ENCODE measurements at regions not wholly inside any gene's neighbourhood (a gene's known extent, or its start where the extent isn't known, plus 50 kb on each side); places are given as distances from the start of the nearest gene placed in this dataset.

GRCh38 chr12:30415777-30416176 is 279.9 kb downstream of the IPO8 start:
- H3K4me3 Mint-ChIP-seq: no peak overlapping the region
- H3K4me1 ChIP-seq (ENCODE audit: control insufficient read depth in 1 of 2, extremely low read depth in 1 of 2, insufficient read depth in 2 of 2, low read length in 2 of 2): no peaks in the 10 kb centered on the region
- H3K36me3 Mint-ChIP-seq: no peaks in the 10 kb centered on the region
- ChIA-PET CTCF (no interaction called here), POLR2A (interaction anchor here in 1 of 2 donors (0.6 kb wide), 1 partner anchor 428 kb away, joined by 10 read pairs; no protein-coding TSS in a partner anchor)
- H3K4me3 ChIP-seq (ENCODE audit: control insufficient read depth in 1 of 2, extremely low read depth in 1 of 2, low read length in 1 of 2): no peak overlapping the region
- no peak for ATAC-seq (replicated peaks in 1 of 4)
- peaks cover 0 to 4% (median 3%) of the 10 kb centered on the region in 3 donors for H3K9me3 Mint-ChIP-seq
- no peak for DNase-seq
- H3K27ac Mint-ChIP-seq: no peak overlapping the region
- H3K27me3 ChIP-seq (replicated peaks in 1 of 2; ENCODE audit: control insufficient read depth in 2 of 2, extremely low read depth in 1 of 2, insufficient read depth in 2 of 2, low read length in 1 of 2): no peaks in the 10 kb centered on the region
- H3K4me1 Mint-ChIP-seq: no peaks in the 10 kb centered on the region
- H3K36me3 ChIP-seq (ENCODE audit: control insufficient read depth in 2 of 2, extremely low read depth in 1 of 2, insufficient read depth in 1 of 2, low read length in 1 of 2): no peaks in the 10 kb centered on the region
- no peak overlapping the region for H3K27ac ChIP-seq (ENCODE audit: low read length)
- peaks cover 0 to 2% of the 10 kb centered on the region in 2 donors for H3K27me3 Mint-ChIP-seq
- H3K9me3 ChIP-seq: no peaks in the 10 kb centered on the region
- 77% methylated on average over 4 of the region's 4 CpGs for WGBS (ENCODE audit: insufficient coverage)

DNA sequence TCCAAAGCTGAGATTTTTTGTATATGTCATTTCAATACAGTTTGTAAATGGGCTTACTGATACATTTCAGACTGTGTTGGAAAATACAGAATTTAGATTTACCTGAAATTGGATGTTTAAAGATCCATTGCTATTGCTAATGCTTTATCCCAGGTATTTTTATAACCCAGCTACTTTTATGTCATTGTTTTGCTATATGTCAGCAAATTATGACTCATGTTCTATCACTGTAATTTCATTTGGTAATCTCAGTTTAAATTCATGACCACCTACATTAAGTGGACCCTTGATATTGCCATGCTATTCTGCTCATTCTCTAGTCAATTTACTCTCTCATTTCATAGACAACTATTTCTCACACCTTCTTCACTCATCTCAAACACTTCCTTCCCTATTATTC is 281.2 kb downstream of the IPO8 start:
- H3K27me3 Mint-ChIP-seq: peaks cover 0 to 2% of the 10 kb centered on the region in 2 donors
- no peak overlapping the region for H3K4me3 Mint-ChIP-seq
- DNase-seq (no peak), ATAC-seq (replicated peaks in 1 of 4) (no peak)
- no peak overlapping the region for H3K27ac Mint-ChIP-seq
- Histone ChIP-seq H3K36me3 (ENCODE audit: control insufficient read depth in 2 of 2, extremely low read depth in 1 of 2, insufficient read depth in 1 of 2, low read length in 1 of 2) (no peaks in the 10 kb centered on the region), H3K9me3 (no peaks in the 10 kb centered on the region), H3K4me3 (ENCODE audit: control insufficient read depth in 1 of 2, extremely low read depth in 1 of 2, low read length in 1 of 2) (no peak overlapping the region), H3K4me1 (ENCODE audit: control insufficient read depth in 1 of 2, extremely low read depth in 1 of 2, insufficient read depth in 2 of 2, low read length in 2 of 2) (no peaks in the 10 kb centered on the region), H3K27me3 (replicated peaks in 1 of 2; ENCODE audit: control insufficient read depth in 2 of 2, extremely low read depth in 1 of 2, insufficient read depth in 2 of 2, low read length in 1 of 2) (no peaks in the 10 kb centered on the region), H3K27ac (ENCODE audit: low read length) (no peak overlapping the region)
- no peaks in the 10 kb centered on the region for H3K36me3 Mint-ChIP-seq
- H3K4me1 Mint-ChIP-seq: no peaks in the 10 kb centered on the region
- ChIA-PET POLR2A (no interaction called here), CTCF (no interaction called here)
- H3K9me3 Mint-ChIP-seq: peaks cover 0 to 4% (median 3%) of the 10 kb centered on the region in 3 donors

- Histone ChIP-seq H3K4me3 (ENCODE audit: control insufficient read depth in 1 of 2, extremely low read depth in 1 of 2, low read length in 1 of 2) (no peak overlapping the region), H3K4me1 (ENCODE audit: control insufficient read depth in 1 of 2, extremely low read depth in 1 of 2, insufficient read depth in 2 of 2, low read length in 2 of 2) (no peaks in the 10 kb centered on the region), H3K27me3 (replicated peaks in 1 of 2; ENCODE audit: control insufficient read depth in 2 of 2, extremely low read depth in 1 of 2, insufficient read depth in 2 of 2, low read length in 1 of 2) (no peaks in the 10 kb centered on the region), H3K27ac (ENCODE audit: low read length) (no peak overlapping the region), H3K36me3 (ENCODE audit: control insufficient read depth in 2 of 2, extremely low read depth in 1 of 2, insufficient read depth in 1 of 2, low read length in 1 of 2) (no peaks in the 10 kb centered on the region), H3K9me3 (peaks cover 3% of the 10 kb centered on the region)
- CTCF ChIA-PET: no interaction called here
- no peak for ATAC-seq (replicated peaks in 1 of 4)
- H3K4me1 Mint-ChIP-seq: no peaks in the 10 kb centered on the region
- peaks cover 3 to 15% (median 5%) of the 10 kb centered on the region in 3 donors for H3K9me3 Mint-ChIP-seq
- DNase-seq: no peak
- POLR2A ChIA-PET: no interaction called here
- H3K27me3 Mint-ChIP-seq: peaks cover 0 to 2% of the 10 kb centered on the region in 2 donors
- H3K27ac Mint-ChIP-seq: no peak overlapping the region
- H3K4me3 Mint-ChIP-seq: no peak overlapping the region
- H3K36me3 Mint-ChIP-seq: no peaks in the 10 kb centered on the region
Observed at GRCh38 chr12:30400349-30400748, 295.3 kb downstream of the IPO8 start.

DNA sequence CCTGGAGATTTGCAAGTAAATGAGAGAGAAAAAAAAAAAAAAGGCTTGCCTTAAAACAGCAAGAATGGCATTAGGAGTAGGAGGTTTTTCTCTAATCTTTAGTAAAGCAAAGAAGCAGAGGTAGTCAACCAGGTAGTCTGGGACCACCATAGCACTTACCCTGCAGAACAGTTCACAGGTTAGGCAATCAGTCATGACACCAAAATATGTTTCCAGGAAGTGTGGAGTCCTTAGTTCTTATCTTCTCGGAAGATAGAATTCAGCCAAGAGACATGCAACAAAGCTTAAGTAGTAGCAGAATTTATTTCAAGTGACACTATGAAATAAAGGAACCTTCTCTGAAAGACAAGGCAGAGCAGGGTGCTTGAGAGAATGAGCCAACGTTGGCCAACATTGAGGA is 295.8 kb downstream of the IPO8 start:
- Mint-ChIP-seq H3K9me3 (peaks cover 3 to 16% (median 5%) of the 10 kb centered on the region in 3 donors), H3K27ac (no peak overlapping the region), H3K36me3 (no peaks in the 10 kb centered on the region), H3K27me3 (peaks cover 0 to 2% of the 10 kb centered on the region in 2 donors), H3K4me3 (no peak overlapping the region), H3K4me1 (no peaks in the 10 kb centered on the region)
- WGBS (ENCODE audit: insufficient coverage): 83% methylated on average over 1 of the region's 2 CpGs
- ATAC-seq (replicated peaks in 1 of 4) (no peak), DNase-seq (no peak)
- Histone ChIP-seq H3K9me3 (peaks cover 3% of the 10 kb centered on the region), H3K4me1 (ENCODE audit: control insufficient read depth in 1 of 2, extremely low read depth in 1 of 2, insufficient read depth in 2 of 2, low read length in 2 of 2) (no peaks in the 10 kb centered on the region), H3K27ac (ENCODE audit: low read length) (no peak overlapping the region), H3K36me3 (ENCODE audit: control insufficient read depth in 2 of 2, extremely low read depth in 1 of 2, insufficient read depth in 1 of 2, low read length in 1 of 2) (no peaks in the 10 kb centered on the region), H3K27me3 (replicated peaks in 1 of 2; ENCODE audit: control insufficient read depth in 2 of 2, extremely low read depth in 1 of 2, insufficient read depth in 2 of 2, low read length in 1 of 2) (no peaks in the 10 kb centered on the region), H3K4me3 (ENCODE audit: control insufficient read depth in 1 of 2, extremely low read depth in 1 of 2, low read length in 1 of 2) (no peak overlapping the region)
- CTCF ChIA-PET: no interaction called here
- POLR2A ChIA-PET: no interaction called here

- Histone ChIP-seq H3K36me3 (ENCODE audit: control insufficient read depth in 2 of 2, extremely low read depth in 1 of 2, insufficient read depth in 1 of 2, low read length in 1 of 2) (no peaks in the 10 kb centered on the region), H3K4me1 (ENCODE audit: control insufficient read depth in 1 of 2, extremely low read depth in 1 of 2, insufficient read depth in 2 of 2, low read length in 2 of 2) (no peaks in the 10 kb centered on the region), H3K4me3 (ENCODE audit: control insufficient read depth in 1 of 2, extremely low read depth in 1 of 2, low read length in 1 of 2) (no peak overlapping the region), H3K9me3 (peaks cover 3% of the 10 kb centered on the region), H3K27ac (ENCODE audit: low read length) (no peak overlapping the region), H3K27me3 (replicated peaks in 1 of 2; ENCODE audit: control insufficient read depth in 2 of 2, extremely low read depth in 1 of 2, insufficient read depth in 2 of 2, low read length in 1 of 2) (no peaks in the 10 kb centered on the region)
- ChIA-PET CTCF (no interaction called here), POLR2A (no interaction called here)
- ATAC-seq (replicated peaks in 1 of 4) (no peak), DNase-seq (no peak)
- no CpG with 5 or more reads among the region's 2 CpGs for WGBS (ENCODE audit: insufficient coverage)
- H3K27me3 Mint-ChIP-seq: peaks cover 0 to 2% of the 10 kb centered on the region in 2 donors
- H3K4me1 Mint-ChIP-seq: no peaks in the 10 kb centered on the region
- H3K4me3 Mint-ChIP-seq: no peak overlapping the region
- H3K9me3 Mint-ChIP-seq: peaks cover 0 to 7% (median under 1%) of the 10 kb centered on the region in 3 donors
- no peaks in the 10 kb centered on the region for H3K36me3 Mint-ChIP-seq
- no peak overlapping the region for H3K27ac Mint-ChIP-seq
Observed at GRCh38 chr12:30396576-30396975, 299.1 kb downstream of the IPO8 start.

DNA sequence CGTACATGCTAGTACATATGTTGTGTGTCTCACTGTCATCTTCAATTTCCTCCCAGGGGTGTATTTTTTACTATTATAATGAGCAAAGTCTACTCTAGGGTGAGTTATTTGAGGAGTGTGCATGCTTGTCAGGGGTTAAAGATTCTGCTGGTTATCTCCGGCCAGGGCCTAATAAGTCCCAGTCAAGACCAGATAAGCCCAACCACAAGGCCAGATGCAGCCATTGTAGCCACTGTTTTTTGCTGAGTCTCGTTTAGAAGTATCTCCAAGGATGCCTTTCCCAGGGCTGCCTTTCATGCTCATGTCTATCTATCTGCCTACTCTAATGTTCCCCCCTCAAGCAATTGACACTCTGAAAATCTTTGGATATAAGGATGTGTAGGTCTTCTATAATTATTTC is 300.5 kb downstream of the IPO8 start:
- ChIA-PET CTCF (no interaction called here), POLR2A (no interaction called here)
- no peak overlapping the region for H3K4me3 Mint-ChIP-seq

GRCh38 chr12:30391766-30392366 is 303.8 kb downstream of the IPO8 start:
- Histone ChIP-seq H3K4me3 (ENCODE audit: control insufficient read depth in 1 of 2, extremely low read depth in 1 of 2, low read length in 1 of 2) (no peak overlapping the region), H3K27ac (ENCODE audit: low read length) (no peak overlapping the region), H3K36me3 (ENCODE audit: control insufficient read depth in 2 of 2, extremely low read depth in 1 of 2, insufficient read depth in 1 of 2, low read length in 1 of 2) (no peaks in the 10 kb centered on the region), H3K9me3 (peaks cover 3% of the 10 kb centered on the region), H3K27me3 (replicated peaks in 1 of 2; ENCODE audit: control insufficient read depth in 2 of 2, extremely low read depth in 1 of 2, insufficient read depth in 2 of 2, low read length in 1 of 2) (no peaks in the 10 kb centered on the region), H3K4me1 (ENCODE audit: control insufficient read depth in 1 of 2, extremely low read depth in 1 of 2, insufficient read depth in 2 of 2, low read length in 2 of 2) (no peaks in the 10 kb centered on the region)
- DNase-seq: no peak
- no CpG with 5 or more reads among the region's 5 CpGs for WGBS (ENCODE audit: insufficient coverage)
- POLR2A ChIA-PET: no interaction called here
- peaks cover 0 to 2% of the 10 kb centered on the region in 2 donors for H3K27me3 Mint-ChIP-seq
- peaks cover 2 to 16% (median 6%) of the 10 kb centered on the region in 3 donors for H3K9me3 Mint-ChIP-seq
- CTCF ChIA-PET: no interaction called here
- H3K4me1 Mint-ChIP-seq: no peaks in the 10 kb centered on the region
- H3K4me3 Mint-ChIP-seq: no peak overlapping the region
- no peak overlapping the region for H3K27ac Mint-ChIP-seq
- no peak for ATAC-seq (replicated peaks in 1 of 4)
- H3K36me3 Mint-ChIP-seq: no peaks in the 10 kb centered on the region

More for the DNA sequence above, 300.5 kb downstream of the IPO8 start:
- H3K27me3 Mint-ChIP-seq: peaks cover 0 to 2% of the 10 kb centered on the region in 2 donors
- 33% methylated on average over 2 of the region's 3 CpGs for WGBS (ENCODE audit: insufficient coverage)
- DNase-seq (no peak), ATAC-seq (replicated peaks in 1 of 4) (no peak)
- no peaks in the 10 kb centered on the region for H3K27me3 ChIP-seq (replicated peaks in 1 of 2; ENCODE audit: control insufficient read depth in 2 of 2, extremely low read depth in 1 of 2, insufficient read depth in 2 of 2, low read length in 1 of 2)
- no peak overlapping the region for H3K27ac ChIP-seq (ENCODE audit: low read length)
- H3K9me3 Mint-ChIP-seq: peaks cover 2 to 7% (median 6%) of the 10 kb centered on the region in 3 donors
- H3K36me3 ChIP-seq (ENCODE audit: control insufficient read depth in 2 of 2, extremely low read depth in 1 of 2, insufficient read depth in 1 of 2, low read length in 1 of 2): no peaks in the 10 kb centered on the region
- no peaks in the 10 kb centered on the region for H3K4me1 Mint-ChIP-seq
- H3K36me3 Mint-ChIP-seq: no peaks in the 10 kb centered on the region
- no peak overlapping the region for H3K27ac Mint-ChIP-seq
- peaks cover 3% of the 10 kb centered on the region for H3K9me3 ChIP-seq
- H3K4me1 ChIP-seq (ENCODE audit: control insufficient read depth in 1 of 2, extremely low read depth in 1 of 2, insufficient read depth in 2 of 2, low read length in 2 of 2): no peaks in the 10 kb centered on the region
- no peak overlapping the region for H3K4me3 ChIP-seq (ENCODE audit: control insufficient read depth in 1 of 2, extremely low read depth in 1 of 2, low read length in 1 of 2)

All from T-cell (primary cell).